ENCODE measurements at regions not wholly inside any gene's neighbourhood (a gene's known extent, or its start where the extent isn't known, plus 50 kb on each side); places are given as distances from the start of the nearest gene placed in this dataset.

- no peaks in the 10 kb centered on the region for H3K9me3 ChIP-seq
- no peaks in the 10 kb centered on the region for H3K36me3 ChIP-seq
- H3K4me1 ChIP-seq, result no peaks in the 10 kb centered on the region
- TF ChIP-seq POLR2A (IDR thresholded peaks at IDR 0.05) (no peak), CTCF (IDR thresholded peaks at IDR 0.05) (no peak)
- no peak overlapping the region for H3K27ac ChIP-seq
- no peaks in the 10 kb centered on the region for H3K27me3 ChIP-seq
- H3K4me3 ChIP-seq, result no peak overlapping the region
- no peak for DNase-seq
Observed at GRCh38 chr11:80440835-80441234, 1000.0 kb upstream of the TENM4 start.

- no peaks in the 10 kb centered on the region for H3K4me1 ChIP-seq
- H3K36me3 ChIP-seq, result no peaks in the 10 kb centered on the region
- DNase-seq, result no peak
- no peaks in the 10 kb centered on the region for H3K27me3 ChIP-seq
- H3K4me3 ChIP-seq, result no peak overlapping the region
- H3K9me3 ChIP-seq, result no peaks in the 10 kb centered on the region
- no peak overlapping the region for H3K27ac ChIP-seq
- TF ChIP-seq POLR2A (IDR thresholded peaks at IDR 0.05) (no peak), CTCF (IDR thresholded peaks at IDR 0.05) (no peak)
Observed at GRCh38 chr11:80436547-80436946, 995.7 kb upstream of the TENM4 start.

- H3K27ac ChIP-seq, result no peak overlapping the region
- H3K36me3 ChIP-seq, result no peaks in the 10 kb centered on the region
- TF ChIP-seq POLR2A (IDR thresholded peaks at IDR 0.05) (no peak), CTCF (IDR thresholded peaks at IDR 0.05) (no peak)
- DNase-seq, result no peak
- H3K4me1 ChIP-seq, result no peaks in the 10 kb centered on the region
- no peak overlapping the region for H3K4me3 ChIP-seq
- H3K27me3 ChIP-seq, result no peaks in the 10 kb centered on the region
- no peaks in the 10 kb centered on the region for H3K9me3 ChIP-seq
Observed at GRCh38 chr11:80435345-80435744, 994.5 kb upstream of the TENM4 start.

GRCh38 chr11:80432057-80432456 lies 991.2 kb upstream of the TENM4 start:
- TF ChIP-seq POLR2A (IDR thresholded peaks at IDR 0.05) (no peak), CTCF (IDR thresholded peaks at IDR 0.05) (no peak)
- DNase-seq, result no peak
- H3K36me3 ChIP-seq, result no peaks in the 10 kb centered on the region
- H3K4me3 ChIP-seq, result no peak overlapping the region
- H3K27ac ChIP-seq, result no peak overlapping the region
- H3K27me3 ChIP-seq, result no peaks in the 10 kb centered on the region
- H3K4me1 ChIP-seq, result no peaks in the 10 kb centered on the region
- H3K9me3 ChIP-seq, result no peaks in the 10 kb centered on the region

- no peaks in the 10 kb centered on the region for H3K27me3 ChIP-seq
- no peak overlapping the region for H3K4me3 ChIP-seq
- no peaks in the 10 kb centered on the region for H3K9me3 ChIP-seq
- H3K36me3 ChIP-seq, result no peaks in the 10 kb centered on the region
- TF ChIP-seq CTCF (IDR thresholded peaks at IDR 0.05) (no peak), POLR2A (IDR thresholded peaks at IDR 0.05) (no peak)
- no peak for DNase-seq
- H3K4me1 ChIP-seq, result no peaks in the 10 kb centered on the region
- H3K27ac ChIP-seq, result no peak overlapping the region
Observed at GRCh38 chr11:80424012-80424695, 983.3 kb upstream of the TENM4 start.

- H3K36me3 ChIP-seq, result no peaks in the 10 kb centered on the region
Observed at GRCh38 chr11:80420374-80420773, 979.5 kb upstream of the TENM4 start.

More at GRCh38 chr11:80420374-80420773, 979.5 kb upstream of the TENM4 start:
- Histone ChIP-seq H3K4me3 (no peak overlapping the region), H3K9me3 (no peaks in the 10 kb centered on the region), H3K27me3 (no peaks in the 10 kb centered on the region), H3K27ac (no peak overlapping the region), H3K4me1 (no peaks in the 10 kb centered on the region)
- TF ChIP-seq CTCF (IDR thresholded peaks at IDR 0.05) (no peak), POLR2A (IDR thresholded peaks at IDR 0.05) (no peak)
- no peak for DNase-seq

Measured in Peyer's patch (tissue), 4 donors.